ENCODE measurements at regions not wholly inside any gene's neighbourhood (a gene's known extent, or its start where the extent isn't known, plus 50 kb on each side); places are given as distances from the start of the nearest gene placed in this dataset.
A peak's percentile ranks its signal among the peaks of the same experiment; 100 is the strongest.

DNA sequence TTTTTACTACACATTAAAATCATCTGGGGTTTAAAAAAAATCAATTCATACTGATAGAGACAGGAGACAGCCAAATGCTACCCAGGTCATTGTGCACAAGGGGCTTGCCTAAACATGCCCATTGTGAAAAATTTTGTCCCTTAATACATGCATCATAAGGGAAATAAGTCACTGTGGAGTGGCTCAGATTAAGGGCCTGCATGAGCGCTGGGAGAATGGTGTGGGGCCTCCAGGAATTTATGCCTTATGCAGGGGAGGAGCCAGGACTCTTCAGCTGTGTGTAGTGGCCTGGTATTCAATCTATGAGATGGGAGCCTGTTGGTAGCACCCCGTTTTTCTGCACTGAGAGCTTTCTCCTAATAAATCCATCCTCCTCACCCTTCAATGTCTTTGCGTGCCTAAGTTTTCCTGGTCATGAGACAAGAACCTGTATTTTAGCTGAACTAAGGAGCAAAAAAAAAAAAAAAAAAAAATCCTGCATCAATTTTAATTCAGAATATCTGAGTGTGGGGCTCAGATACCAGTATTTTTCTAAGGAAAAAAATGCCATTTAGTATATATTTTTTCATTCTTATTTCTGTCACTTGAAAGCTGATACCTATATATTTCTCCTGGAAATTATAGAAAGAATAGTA lies 997.6 kb upstream of the ATXN8OS start:
- no peak overlapping the region for H3K18ac ChIP-seq (ENCODE audit: extremely low read depth, low read length)
- no peak overlapping the region for H2BK15ac ChIP-seq (ENCODE audit: low read length)
- DNase-seq (ENCODE audit: low read depth in 1 of 2, low spot score in 2 of 2) (no peak), FAIRE-seq (no peak)
- H2BK20ac ChIP-seq (ENCODE audit: low read length) = no peak overlapping the region
- no peak overlapping the region for H4K5ac ChIP-seq (ENCODE audit: insufficient read length, low read depth, low read length)
- no peak overlapping the region for H2BK5ac ChIP-seq (ENCODE audit: low read depth, low read length)
- H3K9ac ChIP-seq (replicated peaks in 1 of 4; ENCODE audit: extremely low read depth in 1 of 4, low read depth in 3 of 4, low read length in 3 of 4) = no peak overlapping the region
- H3K36me3 ChIP-seq (ENCODE audit: control insufficient read depth in 2 of 4, insufficient read depth in 4 of 4, low read length in 3 of 4) = no peaks in the 10 kb centered on the region; a peak in 1 of 8 replicates
- no peak overlapping the region for H2AK5ac ChIP-seq (ENCODE audit: low read depth, low read length)
- H3K23me2 ChIP-seq (ENCODE audit: low read depth, low read length) = no peaks in the 10 kb centered on the region
- 85% methylated on average over 3 of the region's 3 CpGs; no CpG with 5 or more reads in 1 of the 2 experiments for WGBS, 2 experiments (ENCODE audit: extremely low coverage in 1 of 2, insufficient coverage in 1 of 2, insufficient read length in 1 of 2, insufficient replicate concordance in 2 of 2, low coverage in 1 of 2, low lambda C conversion rate in 2 of 2, missing lambda C conversion rate in 1 of 2)
- no peak overlapping the region for H3K4me3 ChIP-seq (ENCODE audit: extremely low read depth in 1 of 4, insufficient read depth in 2 of 4, low read depth in 3 of 4, low read length in 4 of 4)
- no peaks in the 10 kb centered on the region for H3K79me2 ChIP-seq (ENCODE audit: control insufficient read depth in 1 of 2, insufficient read depth in 2 of 2, low read length in 2 of 2)
- no peak overlapping the region for H4K91ac ChIP-seq (replicated peaks; ENCODE audit: insufficient read length, low read length)
- H3K14ac ChIP-seq (ENCODE audit: insufficient read length) = no peak overlapping the region
- no peaks in the 10 kb centered on the region for H3K79me1 ChIP-seq (ENCODE audit: low read depth, low read length)
- H2BK12ac ChIP-seq (ENCODE audit: low read depth, low read length) = no peak overlapping the region
- ChIA-PET CTCF (ENCODE audit: partially characterized antibody) (no interaction called here), POLR2A (ENCODE audit: partially characterized antibody) (no interaction called here)
- peak overlapping the region; percentile 34 for H2AFZ ChIP-seq (ENCODE audit: low read length)
- no peak overlapping the region for H2BK120ac ChIP-seq (replicated peaks; ENCODE audit: low read depth, low read length)
- H3K4me2 ChIP-seq (ENCODE audit: insufficient read depth in 1 of 2, low read depth in 2 of 2, low read length in 2 of 2) = no peak overlapping the region
- no peak overlapping the region for H3K4ac ChIP-seq (replicated peaks; ENCODE audit: insufficient read length, low read depth, low read length)
- no peaks in the 10 kb centered on the region for H3K9me3 ChIP-seq (ENCODE audit: insufficient read depth in 2 of 2, low read depth in 1 of 2, low read length in 1 of 2)
- H4K20me1 ChIP-seq (replicated peaks in 1 of 2; ENCODE audit: control insufficient read depth in 1 of 2, insufficient read depth in 2 of 2, low read length in 2 of 2) = no peaks in the 10 kb centered on the region
- H3K23ac ChIP-seq (ENCODE audit: insufficient read length) = no peak overlapping the region
- no peak overlapping the region for H3K56ac ChIP-seq (replicated peaks; ENCODE audit: insufficient read length, low read depth, low read length)
- H3K27ac ChIP-seq (ENCODE audit: low read depth, low read length) = no peak overlapping the region
- H3K27me3 ChIP-seq (replicated peaks in 1 of 4; ENCODE audit: control insufficient read depth in 3 of 4, extremely low read depth in 1 of 4, insufficient read depth in 3 of 4, low read length in 3 of 4) = no peaks in the 10 kb centered on the region
- H4K8ac ChIP-seq (ENCODE audit: extremely low read depth, insufficient read depth, low read length) = no peak overlapping the region
- no peaks in the 10 kb centered on the region for H3K4me1 ChIP-seq (replicated peaks in 1 of 4; ENCODE audit: control insufficient read depth in 3 of 4, insufficient read depth in 4 of 4, low read length in 3 of 4)
- TF ChIP-seq KDM1A (IDR thresholded peaks at IDR 0.05; ENCODE audit: borderline replicate concordance, low read length) (no peak), SAP30 (IDR thresholded peaks at IDR 0.05; ENCODE audit: insufficient read depth, insufficient replicate concordance, low read length) (no peak), SIRT6 (IDR thresholded peaks at IDR 0.05; ENCODE audit: low read length) (no peak), BACH1 (IDR thresholded peaks at IDR 0.05; ENCODE audit: low read length) (no peak), EZH2 (IDR thresholded peaks at IDR 0.05; ENCODE audit: low read depth, low read length, severe bottlenecking) (no peak), CBX5 (IDR thresholded peaks at IDR 0.05; ENCODE audit: low read depth, low read length) (no peak), TAF1 (IDR thresholded peaks at IDR 0.05; ENCODE audit: low read depth, low read length) (no peak), RBBP5 (IDR thresholded peaks at IDR 0.05; ENCODE audit: borderline replicate concordance, low read depth, low read length) (no peak), EGR1 (IDR thresholded peaks at IDR 0.05; ENCODE audit: borderline replicate concordance, low read depth, low read length) (no peak), SUZ12 (IDR thresholded peaks at IDR 0.05; ENCODE audit: low read length) (no peak), RNF2 (IDR thresholded peaks at IDR 0.05; ENCODE audit: borderline replicate concordance, low read depth, low read length, missing control alignments, poor library complexity, severe bottlenecking) (no peak), EP300 (IDR thresholded peaks at IDR 0.05; ENCODE audit: borderline replicate concordance in 1 of 2, low read depth in 2 of 2, low read length in 2 of 2) (no peak), BCL11A (IDR thresholded peaks at IDR 0.05; ENCODE audit: low read depth in 2 of 2, low read length in 2 of 2) (no peak), CBX8 (IDR thresholded peaks at IDR 0.05; ENCODE audit: borderline replicate concordance, low read depth, low read length) (no peak)

Data from H1 (cell line).